Esophagus muscularis mucosa (tissue), 4 donors: ENCODE measurements at regions not wholly inside any gene's neighbourhood (a gene's known extent, or its start where the extent isn't known, plus 50 kb on each side); places are given as distances from the start of the nearest gene placed in this dataset.

Experiments used
- EP300 ChIP-seq: sonication (generic); formaldehyde crosslinking; IDR thresholded peaks from one replicate; pipeline ENCODE4 v1.6.1; 2017; ENCODE audit warnings: antibody characterized with exemption
- POLR2A ChIP-seq: fragments of 450-650 bp; IDR thresholded peaks from one replicate; pipeline ENCODE4 v1.6.1; 2017; ENCODE audit warnings: antibody characterized with exemption, moderate library complexity, mild to moderate bottlenecking, low read depth
- POLR2AphosphoS5 ChIP-seq, 2 donors: sonication (generic); formaldehyde crosslinking; IDR thresholded peaks; one replicate each; pipeline ENCODE4 v1.6.1; 2017; ENCODE audit warnings: antibody characterized with exemption in 2 of 2
- TF ChIP-seq, protein P1 (sequence below), 3 experiments: fragments of 200-600 bp in 2 of 3; fragments of 450-650 bp in 1 of 3; sonication (generic) in 2 of 3; IDR thresholded peaks; one replicate each; pipeline ENCODE4 v1.5.1; 2017 to 2019; ENCODE audit warnings: antibody characterized with exemption in 3 of 3, mild to moderate bottlenecking in 2 of 3, moderate library complexity in 1 of 3

DNA sequence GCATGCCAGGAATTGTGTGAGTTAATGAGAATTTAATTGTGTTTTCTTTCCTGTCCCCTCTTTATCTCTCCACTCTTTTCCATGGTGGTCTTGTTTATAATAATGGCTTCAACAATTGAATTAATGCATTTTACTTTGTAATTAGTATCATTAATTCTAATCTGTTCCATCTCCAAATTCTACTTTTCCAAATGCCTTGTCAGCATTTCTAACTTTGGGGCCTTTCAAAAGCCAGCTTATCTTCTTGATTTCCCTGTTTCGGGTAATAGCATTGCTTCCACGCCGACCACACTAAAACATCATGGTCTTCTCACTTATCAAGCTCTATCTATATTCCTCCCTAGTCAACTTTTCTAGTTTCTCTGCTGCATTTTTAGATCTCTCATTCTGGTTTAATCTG is 54.2 kb upstream of the RMST start:
- TF ChIP-seq, protein P1, sequence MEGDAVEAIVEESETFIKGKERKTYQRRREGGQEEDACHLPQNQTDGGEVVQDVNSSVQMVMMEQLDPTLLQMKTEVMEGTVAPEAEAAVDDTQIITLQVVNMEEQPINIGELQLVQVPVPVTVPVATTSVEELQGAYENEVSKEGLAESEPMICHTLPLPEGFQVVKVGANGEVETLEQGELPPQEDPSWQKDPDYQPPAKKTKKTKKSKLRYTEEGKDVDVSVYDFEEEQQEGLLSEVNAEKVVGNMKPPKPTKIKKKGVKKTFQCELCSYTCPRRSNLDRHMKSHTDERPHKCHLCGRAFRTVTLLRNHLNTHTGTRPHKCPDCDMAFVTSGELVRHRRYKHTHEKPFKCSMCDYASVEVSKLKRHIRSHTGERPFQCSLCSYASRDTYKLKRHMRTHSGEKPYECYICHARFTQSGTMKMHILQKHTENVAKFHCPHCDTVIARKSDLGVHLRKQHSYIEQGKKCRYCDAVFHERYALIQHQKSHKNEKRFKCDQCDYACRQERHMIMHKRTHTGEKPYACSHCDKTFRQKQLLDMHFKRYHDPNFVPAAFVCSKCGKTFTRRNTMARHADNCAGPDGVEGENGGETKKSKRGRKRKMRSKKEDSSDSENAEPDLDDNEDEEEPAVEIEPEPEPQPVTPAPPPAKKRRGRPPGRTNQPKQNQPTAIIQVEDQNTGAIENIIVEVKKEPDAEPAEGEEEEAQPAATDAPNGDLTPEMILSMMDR (IDR thresholded peaks at IDR 0.05): no peak
- TF ChIP-seq POLR2A: no peak
- TF ChIP-seq POLR2AphosphoS5 (IDR thresholded peaks at IDR 0.05): no peak
- TF ChIP-seq EP300: no peak
